Fibroblast of pulmonary artery (primary cell): ENCODE measurements at regions not wholly inside any gene's neighbourhood (a gene's known extent, or its start where the extent isn't known, plus 50 kb on each side); places are given as distances from the start of the nearest gene placed in this dataset.

Experiments
- DNase-seq: peaks from one replicate; pipeline ENCODE4 v3.0.0-alpha.2; 2010; ENCODE audit warnings: low read depth
- H3K4me3 ChIP-seq: replicated peaks from 2 replicates; pipeline ENCODE4 v1.5.1; 2011; ENCODE audit warnings: low read depth, mild to moderate bottlenecking, control low read depth, low read length, moderate library complexity
- CTCF ChIP-seq: IDR thresholded peaks from 2 replicates; pipeline ENCODE4 v1.5.1; 2011; ENCODE audit warnings: mild to moderate bottlenecking, control low read depth, low read length, inconsistent platforms; ENCODE audit errors: missing control alignments

GRCh38 chr17:72501404-72502370, 380.9 kb downstream of the SOX9 start:
- DNase-seq: no peak
- TF ChIP-seq CTCF: no peak
- no peak overlapping the region for H3K4me3 ChIP-seq

GRCh38 chr17:72502371-72503341, 381.8 kb downstream of the SOX9 start:
- H3K4me3 ChIP-seq: no peak overlapping the region
- peak; percentile 62 for DNase-seq
- TF ChIP-seq CTCF: no peak

- DNase-seq: no peak
- no peak overlapping the region for H3K4me3 ChIP-seq
- TF ChIP-seq CTCF: no peak
These were observed 382.7 kb downstream of the SOX9 start for GRCh38 chr17:72503556-72503955.

GRCh38 chr17:72504783-72505182, 384.0 kb downstream of the SOX9 start:
- no peak overlapping the region for H3K4me3 ChIP-seq
- no peak for DNase-seq
- no peak for TF ChIP-seq CTCF

GRCh38 chr17:72506773-72507172, 386.0 kb downstream of the SOX9 start:
- no peak for TF ChIP-seq CTCF
- no peak overlapping the region for H3K4me3 ChIP-seq
- DNase-seq: no peak

- H3K4me3 ChIP-seq: no peak overlapping the region
- DNase-seq: no peak
- TF ChIP-seq CTCF: no peak
These were observed 386.6 kb downstream of the SOX9 start for GRCh38 chr17:72507370-72507769.
